Caco-2 (cell line): ENCODE measurements at regions not wholly inside any gene's neighbourhood (a gene's known extent, or its start where the extent isn't known, plus 50 kb on each side); places are given as distances from the start of the nearest gene placed in this dataset.

Experiments
- BruUV-seq: library from RNA; stranded (reverse); fragments of 400-500 nt; replicated peaks from 2 replicates; lab custom pipeline; 2021; lab: Mats Ljungman, UMichigan
- CTCF ChIA-PET: fragments of 300-600 bp; sonication (Branson Sonifier 250); formaldehyde crosslinking; loops from one replicate; lab custom pipeline; 2022; ENCODE audit warnings: antibody characterized with exemption; lab: Charles Lee
- POLR2A ChIA-PET: fragments of 300-600 bp; sonication (Branson Sonifier 250); formaldehyde crosslinking; loops from one replicate; lab custom pipeline; 2022; ENCODE audit warnings: antibody characterized with exemption; lab: Charles Lee
- DNase-seq, 2 experiments: peaks; one replicate each; pipeline versions ENCODE4 v3.0.0 to v3.0.0-alpha.2; 2020 to 2022
- H3K27me3 ChIP-seq: replicated peaks from 2 replicates; pipeline ENCODE4 v1.6.0; 2011; ENCODE audit warnings: low read length; ENCODE audit not compliant: control insufficient read depth, insufficient read depth
- H3K36me3 ChIP-seq: 2 replicates; pipeline ENCODE4 v1.5.1; 2011; ENCODE audit warnings: low read length; ENCODE audit not compliant: control insufficient read depth, insufficient read depth
- H3K4me1 ChIP-seq: fragments of 250-450 bp; sonication (Bioruptor Pico); 2 replicates; pipeline ENCODE4 v1.5.1; 2020; ENCODE audit warnings: mild to moderate bottlenecking
- H3K4me3 ChIP-seq: 2 replicates; pipeline ENCODE4 v1.5.1; 2011; ENCODE audit warnings: low read depth, mild to moderate bottlenecking, control low read depth, low read length
- H3K9me3 ChIP-seq: fragments of 250-450 bp; sonication (Bioruptor Pico); 2 replicates; pipeline ENCODE4 v1.5.1; 2020; ENCODE audit warnings: mild to moderate bottlenecking, moderate library complexity
- H3K27ac Mint-ChIP-seq: one replicate; pipeline ENCODE4 v1.8.0; 2022; ENCODE audit warnings: mixed read lengths; ENCODE audit not compliant: unreplicated experiment
- H3K27me3 Mint-ChIP-seq: one replicate; pipeline ENCODE4 v1.8.0; 2022; ENCODE audit warnings: mixed read lengths; ENCODE audit not compliant: insufficient read depth, unreplicated experiment
- H3K36me3 Mint-ChIP-seq: one replicate; pipeline ENCODE4 v1.8.0; 2022; ENCODE audit warnings: mild to moderate bottlenecking, mixed read lengths; ENCODE audit not compliant: insufficient read depth, unreplicated experiment
- H3K4me1 Mint-ChIP-seq: one replicate; pipeline ENCODE4 v1.8.0; 2022; ENCODE audit warnings: low read depth, mixed read lengths; ENCODE audit not compliant: unreplicated experiment
- H3K4me3 Mint-ChIP-seq: one replicate; pipeline ENCODE4 v1.8.0; 2022; ENCODE audit warnings: mild to moderate bottlenecking, moderate library complexity, mixed read lengths; ENCODE audit not compliant: unreplicated experiment
- H3K9me3 Mint-ChIP-seq: one replicate; pipeline ENCODE4 v1.8.0; 2022; ENCODE audit warnings: mixed read lengths; ENCODE audit not compliant: unreplicated experiment
- CTCF ChIP-seq, 2 experiments: fragments of 200-600 bp in 1 of 2; IDR thresholded peaks; 1 replicate in 1 of 2; 2 replicates in 1 of 2; pipeline versions ENCODE4 v1.5.1 to v1.8.0; 2011 to 2022; ENCODE audit warnings: antibody characterized with exemption in 1 of 2, control low read depth in 1 of 2, inconsistent platforms in 1 of 2, low read depth in 1 of 2, low read length in 1 of 2, mild to moderate bottlenecking in 1 of 2, moderate library complexity in 1 of 2; ENCODE audit not compliant: insufficient read depth in 1 of 2, severe bottlenecking in 1 of 2, unreplicated experiment in 1 of 2
- intact Hi-C: fragments of 100-400 bp; cut with micrococcal nuclease; formaldehyde crosslinking; loops from one replicate; pipeline ENCODE4 v1.10.0; 2022; ENCODE audit not compliant: unreplicated experiment

- H3K4me3 Mint-ChIP-seq, result no peak overlapping the region
- DNase-seq, result no peak
- Histone ChIP-seq H3K27me3 (no peaks in the 10 kb centered on the region), H3K9me3 (no peaks in the 10 kb centered on the region), H3K4me3 (no peak overlapping the region), H3K4me1 (no peaks in the 10 kb centered on the region), H3K36me3 (no peaks in the 10 kb centered on the region)
- H3K27me3 Mint-ChIP-seq, result no peaks in the 10 kb centered on the region
- no peaks in the 10 kb centered on the region for H3K36me3 Mint-ChIP-seq
- no peaks in the 10 kb centered on the region for H3K4me1 Mint-ChIP-seq
- no TSS peak for BruUV-seq
- no peaks in the 10 kb centered on the region for H3K9me3 Mint-ChIP-seq
- no peak overlapping the region for H3K27ac Mint-ChIP-seq
- ChIA-PET POLR2A (no interaction called here), CTCF (no interaction called here)
- intact Hi-C loops, result no loop called here
- TF ChIP-seq CTCF (IDR thresholded peaks at IDR 0.05; ENCODE audit: insufficient read depth in 1 of 2, low read depth in 1 of 2, low read length in 1 of 2, severe bottlenecking in 1 of 2, unreplicated experiment in 1 of 2), result no peak
Observed at GRCh38 chr2:117118994-117119393, 695.5 kb upstream of the DDX18 start.

- CTCF ChIA-PET, result no interaction called here
- Mint-ChIP-seq H3K36me3 (no peaks in the 10 kb centered on the region), H3K9me3 (no peaks in the 10 kb centered on the region), H3K27me3 (no peaks in the 10 kb centered on the region), H3K27ac (no peak overlapping the region), H3K4me1 (no peaks in the 10 kb centered on the region), H3K4me3 (no peak overlapping the region)
- H3K4me1 ChIP-seq, result peaks cover 21% of the 10 kb centered on the region
- H3K4me3 ChIP-seq, result no peak overlapping the region
- BruUV-seq, result no TSS peak
- TF ChIP-seq CTCF (IDR thresholded peaks at IDR 0.05; ENCODE audit: insufficient read depth in 1 of 2, low read depth in 1 of 2, low read length in 1 of 2, severe bottlenecking in 1 of 2, unreplicated experiment in 1 of 2), result no peak
- intact Hi-C loops, result no loop called here
- H3K9me3 ChIP-seq, result no peaks in the 10 kb centered on the region
- DNase-seq, result no peak
- H3K36me3 ChIP-seq, result no peaks in the 10 kb centered on the region
- no peaks in the 10 kb centered on the region for H3K27me3 ChIP-seq
- POLR2A ChIA-PET, result no interaction called here
Observed at GRCh38 chr2:117123362-117123761, 691.1 kb upstream of the DDX18 start.

- H3K9me3 ChIP-seq, result peaks cover 5% of the 10 kb centered on the region
- intact Hi-C loops, result no loop called here
- no TSS peak for BruUV-seq
- Mint-ChIP-seq H3K27me3 (no peaks in the 10 kb centered on the region), H3K36me3 (no peaks in the 10 kb centered on the region), H3K27ac (no peak overlapping the region), H3K9me3 (peaks cover 15% of the 10 kb centered on the region), H3K4me3 (no peak overlapping the region), H3K4me1 (no peaks in the 10 kb centered on the region)
- no peak for DNase-seq
- CTCF ChIA-PET, result no interaction called here
- TF ChIP-seq CTCF (IDR thresholded peaks at IDR 0.05; ENCODE audit: insufficient read depth in 1 of 2, low read depth in 1 of 2, low read length in 1 of 2, severe bottlenecking in 1 of 2, unreplicated experiment in 1 of 2), result no peak
- POLR2A ChIA-PET, result no interaction called here
- no peak overlapping the region for H3K4me3 ChIP-seq
- no peaks in the 10 kb centered on the region for H3K36me3 ChIP-seq
- no peaks in the 10 kb centered on the region for H3K27me3 ChIP-seq
- H3K4me1 ChIP-seq, result peaks cover 26% of the 10 kb centered on the region
Observed at GRCh38 chr2:117126656-117127055, 687.8 kb upstream of the DDX18 start.
